Pancreas (tissue), 10 donors: ENCODE measurements at regions not wholly inside any gene's neighbourhood (a gene's known extent, or its start where the extent isn't known, plus 50 kb on each side); places are given as distances from the start of the nearest gene placed in this dataset.
A peak's percentile ranks its signal among the peaks of the same experiment; 100 is the strongest.
"Not testable (repeated sequence)": the region's sequence is repeated elsewhere in the genome, so short reads cannot be mapped to it uniquely, and the experiment has no call there.

ENCODE experiments used
- ATAC-seq, 4 donors: fragments of 200-7000 bp; cut with Tn5 transposase; one replicate each; pipeline versions ENCODE4 v1.8.0 to v1.9.1; 2020; ENCODE audit warnings: mild to moderate bottlenecking in 4 of 4, moderate library complexity in 4 of 4
- DNase-seq, 6 donors: peaks; one replicate each; pipeline ENCODE4 v3.0.0-alpha.2; 2020
- FAIRE-seq: peaks from 2 replicates; lab custom pipeline; 2012; peaks lifted over from hg19 to GRCh38; lab: Jason Lieb, UNC
- H3K27ac ChIP-seq, 4 donors: fragments of 200-600 bp; sonication (generic); 1 replicate in 3 of 4; 2 replicates in 1 of 4; pipeline versions ENCODE4 v1.5.0 to v1.8.0; 2020
- H3K27me3 ChIP-seq, 4 donors: fragments of 200-600 bp; one replicate each; pipeline ENCODE4 v1.8.0; 2021
- H3K36me3 ChIP-seq, 3 donors: fragments of 200-600 bp; sonication (generic) in 1 of 3; one replicate each; pipeline versions ENCODE4 v1.5.0 to v1.8.0; 2020 to 2021
- H3K4me1 ChIP-seq, 3 donors: fragments of 200-600 bp; one replicate each; pipeline ENCODE4 v1.8.0; 2021
- H3K4me3 ChIP-seq, 4 donors: fragments of 200-600 bp; sonication (generic) in 2 of 4; one replicate each; pipeline versions ENCODE4 v1.5.0 to v1.8.0; 2020 to 2021
- H3K9me3 ChIP-seq, 4 donors: fragments of 200-600 bp; one replicate each; pipeline ENCODE4 v1.8.0; 2021
- WGBS, 2 donors: extraction: QIAGEN DNeasy Blood & Tissue Kit; methylation state at CpG; one replicate each; pipeline ENCODE4 v1.1.7; 2013; 5-methylcytosine and 5-hydroxymethylcytosine counted together
- intact Hi-C, 3 donors: fragments of 100-400 bp; cut with DNase I; formaldehyde crosslinking; loops; one replicate each; pipeline versions ENCODE4 v1.11.1 to v1.14.2; 2022
- TF ChIP-seq, protein P1 (sequence below), 4 donors: fragments of 200-600 bp; sonication (generic) in 3 of 4; IDR thresholded peaks; one replicate each; pipeline versions ENCODE4 v1.5.0 to v1.8.0; 2021; ENCODE audit warnings: antibody characterized with exemption in 4 of 4
- donor health status: healthy with polysubstance abuse.
- donor health status: DM: no; HTN: no; CAD: no; lungs with moderate emphysema.
- donor health status: DM: no; HTN: no; CAD: no.
- donor health status: control.
- donor health status: control.
- donor health status: Bipolar disorder and iron deficiency.
- donor health status: DM: yes; HTN: yes; CAD: no.
- donor health status: DM: no; HTN: no; CAD: no.
- donor health status: DM: no; HTN: no; CAD: no.
- donor health status: DM: yes; HTN: yes; CAD: no.

DNA sequence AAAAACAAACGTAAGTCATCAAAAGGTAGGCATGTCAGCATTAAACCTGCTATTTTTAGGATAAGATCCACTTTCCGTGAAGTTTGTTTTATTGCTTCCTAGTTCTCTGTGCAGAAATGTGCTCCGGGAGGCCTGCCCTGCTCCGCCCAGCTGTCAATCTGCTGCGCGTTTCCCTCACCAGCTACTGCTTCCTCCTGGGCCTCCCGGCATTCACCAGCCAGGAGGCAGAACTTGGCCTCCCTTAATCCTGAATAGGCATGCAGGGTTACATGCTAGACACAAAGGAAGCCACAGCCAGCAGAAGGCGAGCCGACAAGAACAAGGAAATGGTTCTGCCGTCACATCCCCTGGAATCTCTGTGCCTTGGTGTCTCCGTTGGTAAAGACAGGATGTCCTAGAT, 386.2 kb downstream of the IRS2 start:
- H3K4me1 ChIP-seq = no peaks in the 10 kb centered on the region
- H3K36me3 ChIP-seq = no peaks in the 10 kb centered on the region
- no peak overlapping the region for H3K4me3 ChIP-seq
- TF ChIP-seq, protein P1, sequence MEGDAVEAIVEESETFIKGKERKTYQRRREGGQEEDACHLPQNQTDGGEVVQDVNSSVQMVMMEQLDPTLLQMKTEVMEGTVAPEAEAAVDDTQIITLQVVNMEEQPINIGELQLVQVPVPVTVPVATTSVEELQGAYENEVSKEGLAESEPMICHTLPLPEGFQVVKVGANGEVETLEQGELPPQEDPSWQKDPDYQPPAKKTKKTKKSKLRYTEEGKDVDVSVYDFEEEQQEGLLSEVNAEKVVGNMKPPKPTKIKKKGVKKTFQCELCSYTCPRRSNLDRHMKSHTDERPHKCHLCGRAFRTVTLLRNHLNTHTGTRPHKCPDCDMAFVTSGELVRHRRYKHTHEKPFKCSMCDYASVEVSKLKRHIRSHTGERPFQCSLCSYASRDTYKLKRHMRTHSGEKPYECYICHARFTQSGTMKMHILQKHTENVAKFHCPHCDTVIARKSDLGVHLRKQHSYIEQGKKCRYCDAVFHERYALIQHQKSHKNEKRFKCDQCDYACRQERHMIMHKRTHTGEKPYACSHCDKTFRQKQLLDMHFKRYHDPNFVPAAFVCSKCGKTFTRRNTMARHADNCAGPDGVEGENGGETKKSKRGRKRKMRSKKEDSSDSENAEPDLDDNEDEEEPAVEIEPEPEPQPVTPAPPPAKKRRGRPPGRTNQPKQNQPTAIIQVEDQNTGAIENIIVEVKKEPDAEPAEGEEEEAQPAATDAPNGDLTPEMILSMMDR (IDR thresholded peaks at IDR 0.05) = no peak
- ATAC-seq (peak in 3 of 4 donors; percentile 34 to 50 (median 45)), DNase-seq (no peak), FAIRE-seq (no peak)
- no peaks in the 10 kb centered on the region for H3K27me3 ChIP-seq
- WGBS, 2 donors = 70 to 79% methylated on average over 11 of the region's 11 CpGs
- intact Hi-C loops = no loop called here
- no peaks in the 10 kb centered on the region for H3K9me3 ChIP-seq
- H3K27ac ChIP-seq = no peak overlapping the region

DNA sequence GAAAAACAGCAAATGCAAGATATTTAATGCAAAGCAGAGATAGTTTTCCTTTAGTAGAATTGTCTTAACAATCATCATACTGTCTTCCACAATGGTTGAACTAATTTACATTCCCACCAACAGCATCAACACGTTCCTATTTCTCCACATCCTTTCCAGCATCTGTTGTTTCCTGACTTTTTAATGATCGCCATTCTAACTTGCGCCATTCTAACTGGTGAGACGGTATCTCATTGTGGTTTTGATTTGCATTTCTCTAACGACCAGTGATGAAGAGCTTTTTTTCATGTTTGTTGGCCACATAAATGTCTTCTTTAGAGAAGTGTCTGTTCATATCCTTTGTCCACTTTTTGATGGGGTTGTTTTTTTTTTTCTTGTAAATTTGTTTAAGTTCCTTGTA, 388.3 kb downstream of the IRS2 start:
- FAIRE-seq, H3K27me3 ChIP-seq, ATAC-seq, H3K9me3 ChIP-seq, H3K27ac ChIP-seq, H3K4me3 ChIP-seq, intact Hi-C loops, DNase-seq, H3K4me1 ChIP-seq, H3K36me3 ChIP-seq: not testable (repeated sequence)
- 73 to 79% methylated on average over 5 of the region's 5 CpGs for WGBS, 2 donors

DNA sequence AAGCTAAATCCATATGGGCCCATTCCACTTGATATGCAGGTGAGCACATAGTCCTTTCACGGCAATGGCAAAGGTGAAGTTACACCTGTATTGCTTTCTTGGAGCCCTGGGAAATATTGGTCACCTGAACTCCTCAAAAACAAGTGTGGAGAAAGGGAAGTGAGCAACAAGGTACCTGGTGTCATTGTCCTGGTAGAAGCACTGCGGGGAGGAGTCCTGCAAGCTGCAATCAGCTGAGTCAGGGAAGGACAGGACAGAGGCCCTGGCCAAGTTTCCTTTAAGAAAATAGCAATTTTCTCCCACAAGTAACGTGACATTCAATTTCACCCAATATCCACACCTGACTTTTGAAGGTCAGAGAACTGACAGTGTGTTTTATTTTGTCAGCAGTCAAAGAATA, 389.1 kb downstream of the IRS2 start:
- intact Hi-C loops = no loop called here
- FAIRE-seq (no peak), DNase-seq (no peak), ATAC-seq (no peak)
- no peaks in the 10 kb centered on the region for H3K27me3 ChIP-seq
- TF ChIP-seq, protein P1 (IDR thresholded peaks at IDR 0.05) = no peak
- 70 to 77% methylated on average over 3 of the region's 3 CpGs for WGBS, 2 donors
- no peak overlapping the region for H3K4me3 ChIP-seq
- H3K27ac ChIP-seq = no peak overlapping the region
- no peaks in the 10 kb centered on the region for H3K4me1 ChIP-seq
- no peaks in the 10 kb centered on the region for H3K36me3 ChIP-seq
- no peaks in the 10 kb centered on the region for H3K9me3 ChIP-seq

DNA sequence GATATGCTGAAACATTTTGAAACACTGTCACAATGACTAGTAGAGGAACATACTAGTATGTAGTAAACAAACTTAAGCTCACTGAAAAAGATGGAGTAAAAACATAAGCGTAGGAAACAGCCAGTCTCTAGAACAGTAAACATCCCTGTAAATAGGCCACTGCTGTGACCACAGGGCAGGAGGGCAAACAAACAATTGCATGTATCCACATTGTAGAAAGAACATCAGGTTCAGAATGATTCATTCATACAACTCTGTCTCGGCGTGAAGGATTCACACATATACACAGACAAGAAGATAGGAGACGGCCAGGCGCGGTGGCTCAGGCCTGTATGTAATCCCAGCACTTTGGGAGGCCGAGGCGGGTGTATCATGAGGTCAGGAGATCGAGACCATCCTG, 390.1 kb downstream of the IRS2 start:
- Histone ChIP-seq H3K9me3 (no peaks in the 10 kb centered on the region), H3K4me3 (no peak overlapping the region), H3K36me3 (no peaks in the 10 kb centered on the region), H3K27ac (no peak overlapping the region), H3K27me3 (no peaks in the 10 kb centered on the region), H3K4me1 (no peaks in the 10 kb centered on the region)
- WGBS, 2 donors = 87 to 91% methylated on average over 9 of the region's 9 CpGs
- intact Hi-C loops = no loop called here
- FAIRE-seq (no peak), DNase-seq (no peak), ATAC-seq (no peak)
- TF ChIP-seq, protein P1 (IDR thresholded peaks at IDR 0.05) = no peak

DNA sequence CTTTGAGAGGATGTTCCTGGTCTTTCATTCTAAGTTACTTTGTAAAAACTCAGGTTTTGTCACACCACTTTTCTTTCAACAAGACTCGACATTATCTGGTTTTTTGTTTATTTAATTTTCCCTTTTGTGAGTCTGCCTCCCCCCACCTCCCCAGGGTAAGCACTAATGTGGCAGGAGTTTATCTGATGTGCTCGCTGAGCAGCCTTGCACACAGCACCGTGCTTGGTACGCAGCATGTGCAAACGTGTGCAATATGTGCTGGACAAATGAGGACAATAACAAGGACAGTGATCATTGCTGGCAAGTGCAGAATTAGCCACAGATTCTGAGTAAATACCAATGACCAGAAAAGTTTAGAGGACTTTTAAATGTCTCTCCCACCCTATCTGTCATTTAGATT, 391.4 kb downstream of the IRS2 start:
- Histone ChIP-seq H3K36me3 (no peaks in the 10 kb centered on the region), H3K27me3 (no peaks in the 10 kb centered on the region), H3K4me3 (no peak overlapping the region), H3K9me3 (no peaks in the 10 kb centered on the region), H3K27ac (no peak overlapping the region), H3K4me1 (no peaks in the 10 kb centered on the region)
- TF ChIP-seq, protein P1 (IDR thresholded peaks at IDR 0.05) = no peak
- ATAC-seq = no peak
- FAIRE-seq = no peak
- DNase-seq = no peak
- intact Hi-C loops = no loop called here
- 30 to 61% methylated on average over 5 of the region's 5 CpGs for WGBS, 2 donors
